B cell (primary cell): ENCODE measurements at regions not wholly inside any gene's neighbourhood (a gene's known extent, or its start where the extent isn't known, plus 50 kb on each side); places are given as distances from the start of the nearest gene placed in this dataset.

ENCODE experiments used
- ATAC-seq: fragments of 200-7000 bp; cut with Tn5 transposase; one replicate; pipeline ENCODE4 v1.10.0; 2021; ENCODE audit warnings: low read depth, mild to moderate bottlenecking, moderate number of reproducible peaks, moderate library complexity
- CTCF ChIA-PET: fragments of 350-600 bp; sonication (Branson Sonifier 250); formaldehyde crosslinking; loops from one replicate; lab custom pipeline; 2021; ENCODE audit warnings: antibody characterized with exemption, inconsistent platforms; lab: Charles Lee
- POLR2A ChIA-PET: fragments of 350-600 bp; sonication (Branson Sonifier 250); formaldehyde crosslinking; loops from one replicate; lab custom pipeline; 2021; ENCODE audit warnings: antibody characterized with exemption; lab: Charles Lee
- DNase-seq: peaks from one replicate; pipeline ENCODE4 v3.0.0; 2013
- H2AFZ ChIP-seq: 2 replicates; pipeline ENCODE4 v1.6.1; 2012; ENCODE audit warnings: mild to moderate bottlenecking, low read depth, low read length; ENCODE audit not compliant: insufficient read depth, poor library complexity, severe bottlenecking
- H3K27ac ChIP-seq, 2 donors: 1 replicate in 1 of 2; 2 replicates in 1 of 2; pipeline ENCODE4 v1.5.1; 2012 to 2013; ENCODE audit warnings: low read length in 2 of 2, mild to moderate bottlenecking in 2 of 2, moderate library complexity in 1 of 2
- H3K27me3 ChIP-seq, 4 experiments: fragments of 200-600 bp in 1 of 4; sonication (generic) in 1 of 4; replicated peaks in 1 of 4; 1 replicate in 2 of 4; 2 replicates in 2 of 4; pipeline versions ENCODE4 v1.6.1 to v1.7.0; 2013 to 2016; ENCODE audit warnings: low read length in 3 of 4, mild to moderate bottlenecking in 2 of 4, mixed read lengths in 1 of 4, moderate library complexity in 1 of 4; ENCODE audit not compliant: insufficient read depth in 4 of 4, control insufficient read depth in 3 of 4; ENCODE audit errors: control extremely low read depth in 1 of 4
- H3K36me3 ChIP-seq, 2 experiments: replicated peaks in 1 of 2; 1 replicate in 1 of 2; 2 replicates in 1 of 2; pipeline versions ENCODE4 v1.6.1 to v1.7.1; 2013; ENCODE audit warnings: low read length in 1 of 2; ENCODE audit not compliant: insufficient read depth in 2 of 2, control insufficient read depth in 1 of 2; ENCODE audit errors: control extremely low read depth in 1 of 2, extremely low read depth in 1 of 2
- H3K4me1 ChIP-seq, 2 donors: fragments of 200-600 bp in 1 of 2; sonication (generic) in 1 of 2; 1 replicate in 1 of 2; 2 replicates in 1 of 2; pipeline versions ENCODE4 v1.5.1 to v1.6.1; 2013 to 2017; ENCODE audit warnings: low read length in 2 of 2; ENCODE audit not compliant: control insufficient read depth in 2 of 2, insufficient read depth in 2 of 2
- H3K4me2 ChIP-seq: replicated peaks from 2 replicates; pipeline ENCODE3; 2012; ENCODE audit warnings: mild to moderate bottlenecking, low read depth, low read length; ENCODE audit not compliant: poor library complexity, severe bottlenecking
- H3K4me3 ChIP-seq, 5 experiments: fragments of 200-600 bp in 1 of 5; sonication (generic) in 1 of 5; 1 replicate in 3 of 5; 2 replicates in 2 of 5; pipeline versions ENCODE4 v1.5.1 to v1.7.0; 2011 to 2016; ENCODE audit warnings: low read length in 4 of 5, mild to moderate bottlenecking in 4 of 5, low read depth in 2 of 5, control low read depth in 1 of 5, moderate library complexity in 1 of 5; ENCODE audit not compliant: insufficient read depth in 1 of 5; ENCODE audit errors: control extremely low read depth in 1 of 5, extremely low read depth in 1 of 5
- H3K79me2 ChIP-seq: fragments of 200-600 bp; sonication (generic); one replicate; pipeline ENCODE4 v1.6.0; 2016; ENCODE audit warnings: low read length; ENCODE audit not compliant: control insufficient read depth, insufficient read depth
- H3K9ac ChIP-seq: fragments of 200-600 bp; sonication (generic); 2 replicates; pipeline ENCODE4 v1.6.1; 2017; ENCODE audit warnings: mild to moderate bottlenecking, low read length, moderate library complexity
- H3K9me3 ChIP-seq, 3 donors: one replicate each; pipeline versions ENCODE4 v1.6.1 to v1.7.1; 2013; ENCODE audit warnings: low read length in 2 of 3; ENCODE audit not compliant: control insufficient read depth in 2 of 3, insufficient read depth in 1 of 3; ENCODE audit errors: control extremely low read depth in 1 of 3
- H4K20me1 ChIP-seq: 2 replicates; pipeline ENCODE4 v1.6.0; 2012; ENCODE audit warnings: mild to moderate bottlenecking, low read length; ENCODE audit not compliant: insufficient read depth, control insufficient read depth, poor library complexity, severe bottlenecking
- H3K27ac Mint-ChIP-seq: one replicate; pipeline ENCODE4 v1.8.0; 2021; ENCODE audit warnings: mixed read lengths
- H3K27me3 Mint-ChIP-seq: one replicate; pipeline ENCODE4 v1.8.0; 2021; ENCODE audit warnings: mixed read lengths
- H3K4me1 Mint-ChIP-seq: one replicate; pipeline ENCODE4 v1.8.0; 2021; ENCODE audit warnings: mixed read lengths
- H3K4me3 Mint-ChIP-seq: one replicate; pipeline ENCODE4 v1.8.0; 2021; ENCODE audit warnings: mixed read lengths
- H3K9me3 Mint-ChIP-seq: one replicate; pipeline ENCODE4 v1.8.0; 2022; ENCODE audit warnings: mixed read lengths; ENCODE audit not compliant: insufficient read depth
- CTCF ChIP-seq: fragments of 200-600 bp; IDR thresholded peaks from one replicate; pipeline ENCODE4 v1.8.0; 2022; ENCODE audit warnings: antibody characterized with exemption, mild to moderate bottlenecking
- EZH2 ChIP-seq: IDR thresholded peaks from 2 replicates; pipeline ENCODE4 v1.6.1; 2012; ENCODE audit warnings: borderline replicate concordance, low read depth, mild to moderate bottlenecking, moderate library complexity, low read length; ENCODE audit not compliant: insufficient read depth, poor library complexity, severe bottlenecking
- WGBS: methylation state at CpG from one replicate; pipeline ENCODE4 v1.1.5; 2013; ENCODE audit warnings: missing lambda C conversion rate; ENCODE audit not compliant: insufficient coverage; 5-methylcytosine and 5-hydroxymethylcytosine counted together
- intact Hi-C: fragments of 100-400 bp; cut with micrococcal nuclease; formaldehyde crosslinking; loops from one replicate; pipeline ENCODE4 v1.10.0; 2022

GRCh38 chr6:1108198-1108597, 203.7 kb upstream of the FOXQ1 start:
- Histone ChIP-seq H3K4me3 (no peak overlapping the region), H3K36me3 (no peaks in the 10 kb centered on the region), H3K4me2 (no peak overlapping the region), H2AFZ (no peak overlapping the region), H3K27ac (no peak overlapping the region), H3K79me2 (no peaks in the 10 kb centered on the region), H3K4me1 (no peaks in the 10 kb centered on the region), H4K20me1 (no peaks in the 10 kb centered on the region), H3K27me3 (peaks cover 0 to 5% (median 0%) of the 10 kb centered on the region in 4 experiments), H3K9ac (no peak overlapping the region), H3K9me3 (peaks cover 0 to 6% (median 0%) of the 10 kb centered on the region in 3 donors)
- peaks cover 5% of the 10 kb centered on the region for H3K27me3 Mint-ChIP-seq
- POLR2A ChIA-PET, result no interaction called here
- no peak overlapping the region for H3K4me3 Mint-ChIP-seq
- intact Hi-C loops, result no loop called here
- H3K9me3 Mint-ChIP-seq, result peaks cover 6% of the 10 kb centered on the region
- no peak for ATAC-seq
- DNase-seq, result no peak
- no peak overlapping the region for H3K27ac Mint-ChIP-seq
- TF ChIP-seq EZH2, result no peak
- no peak for TF ChIP-seq CTCF
- WGBS, result 84% methylated on average over 6 of the region's 8 CpGs
- CTCF ChIA-PET, result no interaction called here
- H3K4me1 Mint-ChIP-seq, result no peaks in the 10 kb centered on the region

GRCh38 chr6:1107578-1107977, 204.3 kb upstream of the FOXQ1 start:
- DNase-seq (no peak), ATAC-seq (no peak)
- Histone ChIP-seq H3K4me2 (no peak overlapping the region), H3K79me2 (no peaks in the 10 kb centered on the region), H2AFZ (no peak overlapping the region), H3K27ac (no peak overlapping the region), H3K36me3 (no peaks in the 10 kb centered on the region), H3K4me1 (no peaks in the 10 kb centered on the region), H3K27me3 (peaks cover 0 to 9% (median 0%) of the 10 kb centered on the region in 4 experiments), H3K9ac (no peak overlapping the region), H3K4me3 (no peak overlapping the region), H4K20me1 (no peaks in the 10 kb centered on the region), H3K9me3 (peaks cover 0 to 6% (median 0%) of the 10 kb centered on the region in 3 donors)
- intact Hi-C loops, result no loop called here
- WGBS, result 60% methylated on average over 1 of the region's 4 CpGs
- ChIA-PET CTCF (no interaction called here), POLR2A (no interaction called here)
- Mint-ChIP-seq H3K9me3 (peaks cover 6% of the 10 kb centered on the region), H3K4me1 (no peaks in the 10 kb centered on the region), H3K27me3 (peaks cover 8% of the 10 kb centered on the region), H3K27ac (no peak overlapping the region), H3K4me3 (no peak overlapping the region)
- TF ChIP-seq CTCF, result no peak
- no peak for TF ChIP-seq EZH2
